Stimulated activated CD4-positive, alpha-beta T cell treated with anti-CD3 and anti-CD28 coated beads, Interleukin-15, amount 100 ng/mL, for 1 hour (primary cell): ENCODE measurements at regions not wholly inside any gene's neighbourhood (a gene's known extent, or its start where the extent isn't known, plus 50 kb on each side); places are given as distances from the start of the nearest gene placed in this dataset.
"Not testable (repeated sequence)": the region's sequence is repeated elsewhere in the genome, so short reads cannot be mapped to it uniquely, and the experiment has no call there.

Source experiments
- DNase-seq, 2 donors: peaks; one replicate each; pipeline ENCODE4 v3.0.0-alpha.2; 2020; ENCODE audit warnings: low read depth in 1 of 2, low spot score in 1 of 2

- no peak for DNase-seq
Observed at GRCh38 chr3:15983232-15983631, 185.5 kb upstream of the ANKRD28 start.

DNA sequence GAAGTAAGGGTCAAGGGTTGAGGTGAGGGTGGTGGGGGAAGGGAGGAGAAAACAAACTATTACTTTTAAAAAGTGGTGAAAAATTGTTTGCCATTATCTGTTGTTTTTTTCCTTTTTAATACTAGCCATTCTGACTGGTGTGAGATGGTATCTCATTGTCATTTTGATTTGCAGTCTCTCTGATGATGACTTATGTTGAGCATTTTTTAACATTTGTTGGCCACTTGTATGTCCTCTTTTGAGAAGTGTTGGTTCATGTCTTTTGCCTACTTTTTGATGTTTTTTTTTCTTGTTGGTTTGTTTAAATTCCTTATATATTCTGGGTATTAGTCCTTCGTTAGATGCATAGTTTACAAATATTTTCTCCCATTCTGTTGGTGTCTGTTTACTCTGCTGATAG is 185.9 kb upstream of the ANKRD28 start:
- DNase-seq = no peak

- DNase-seq = no peak
Observed at GRCh38 chr3:15989419-15989818, 185.1 kb upstream of the GALNT15 start.

DNA sequence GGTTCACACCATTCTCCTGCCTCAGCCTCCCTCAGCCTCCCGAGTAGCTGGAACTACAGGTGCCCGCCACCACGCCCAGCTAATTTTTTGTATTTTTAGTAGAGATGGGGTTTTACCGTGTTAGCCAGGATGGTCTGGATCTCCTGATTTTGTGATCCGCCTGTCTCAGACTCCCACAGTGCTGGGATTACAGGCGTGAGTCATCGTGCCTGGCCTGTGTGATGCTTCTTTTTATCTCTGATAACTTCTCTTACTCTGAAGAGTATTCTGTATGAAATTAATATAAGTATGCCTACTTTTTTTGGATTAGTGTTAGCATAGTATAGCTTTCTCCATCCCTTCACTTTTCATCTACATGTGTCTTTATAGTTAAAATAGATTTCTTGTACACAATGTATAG is 180.8 kb upstream of the GALNT15 start:
- not testable (repeated sequence) for DNase-seq

DNA sequence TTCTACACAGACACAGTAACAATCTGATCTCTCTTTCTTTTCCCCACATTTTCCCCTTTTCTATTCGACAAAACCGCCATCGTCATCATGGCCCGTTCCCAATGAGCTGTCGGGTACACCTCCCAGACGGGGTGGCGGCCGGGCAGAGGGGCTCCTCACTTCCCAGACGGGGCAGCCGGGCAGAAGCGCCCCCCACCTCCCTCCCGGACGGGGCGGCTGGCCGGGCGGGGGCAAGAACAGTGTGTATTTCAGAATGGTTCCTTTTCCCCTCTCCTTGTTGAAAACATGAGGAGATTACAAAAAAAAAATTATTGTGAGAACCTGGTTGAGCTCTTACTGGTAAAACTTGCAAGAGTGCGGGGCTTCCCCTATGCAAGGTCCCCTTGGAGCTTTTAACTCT is 178.0 kb upstream of the GALNT15 start:
- DNase-seq = not testable (repeated sequence)

GRCh38 chr3:15997274-15997943 is 177.1 kb upstream of the GALNT15 start:
- no peak for DNase-seq

DNA sequence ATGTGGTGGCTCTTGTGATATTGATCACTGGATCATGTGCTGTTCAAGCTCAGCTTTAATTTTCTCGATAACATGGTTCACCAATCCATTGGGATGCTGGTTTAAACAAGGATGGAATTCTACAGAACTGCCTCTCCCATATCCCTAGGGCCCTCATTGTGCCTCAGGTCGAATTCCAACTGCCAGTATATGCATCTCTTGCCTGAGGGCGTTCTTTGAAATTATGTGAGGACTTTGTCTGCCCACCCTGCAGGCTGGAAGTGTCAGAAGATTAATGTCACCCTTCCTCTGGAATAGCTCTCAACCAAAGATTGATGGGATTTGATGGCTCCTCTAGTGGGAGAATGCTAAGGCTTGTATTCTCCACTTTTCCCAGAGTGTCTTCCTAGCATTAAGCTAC is 175.6 kb upstream of the GALNT15 start:
- no peak for DNase-seq

GRCh38 chr3:16004812-16005211 is 169.7 kb upstream of the GALNT15 start:
- no peak for DNase-seq

DNA sequence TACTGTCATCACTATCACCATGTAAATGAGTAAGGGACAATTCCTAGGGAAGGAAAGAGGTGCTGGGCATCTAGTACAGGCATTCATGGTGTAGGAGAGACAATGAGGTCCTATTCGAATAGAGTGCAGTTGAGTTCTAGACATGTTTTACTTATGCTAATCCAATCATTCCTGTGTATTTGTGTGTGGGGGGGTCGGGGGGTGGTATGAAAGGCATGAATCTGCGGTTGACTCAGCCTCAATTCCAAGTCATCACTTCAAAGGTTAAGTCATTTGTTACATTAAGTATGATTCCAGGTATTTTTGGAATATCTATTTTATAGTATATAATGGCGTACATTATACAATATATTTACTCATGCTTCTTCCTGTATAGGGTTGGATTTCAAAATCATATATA is 163.1 kb upstream of the GALNT15 start:
- no peak for DNase-seq

DNA sequence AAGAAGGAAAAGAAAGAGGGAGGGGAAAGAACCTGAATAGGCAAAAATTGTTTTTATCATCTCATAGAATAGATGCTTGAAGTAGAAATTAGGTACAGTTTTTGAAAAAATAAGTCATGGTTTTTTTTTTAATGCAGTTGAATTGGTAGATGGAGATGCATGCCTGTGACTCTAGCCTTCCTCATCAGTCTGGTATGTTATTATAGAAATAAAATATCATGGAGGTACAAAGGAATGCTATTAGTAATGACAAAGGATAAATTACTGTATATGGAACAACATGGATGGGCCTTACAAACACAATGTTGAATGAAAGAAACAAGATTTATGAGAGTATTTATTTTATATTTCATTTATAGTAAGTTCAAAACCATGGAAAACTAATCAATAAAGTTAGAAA is 162.4 kb upstream of the GALNT15 start:
- DNase-seq = no peak

GRCh38 chr3:16013568-16013967 is 160.9 kb upstream of the GALNT15 start:
- no peak for DNase-seq

DNA sequence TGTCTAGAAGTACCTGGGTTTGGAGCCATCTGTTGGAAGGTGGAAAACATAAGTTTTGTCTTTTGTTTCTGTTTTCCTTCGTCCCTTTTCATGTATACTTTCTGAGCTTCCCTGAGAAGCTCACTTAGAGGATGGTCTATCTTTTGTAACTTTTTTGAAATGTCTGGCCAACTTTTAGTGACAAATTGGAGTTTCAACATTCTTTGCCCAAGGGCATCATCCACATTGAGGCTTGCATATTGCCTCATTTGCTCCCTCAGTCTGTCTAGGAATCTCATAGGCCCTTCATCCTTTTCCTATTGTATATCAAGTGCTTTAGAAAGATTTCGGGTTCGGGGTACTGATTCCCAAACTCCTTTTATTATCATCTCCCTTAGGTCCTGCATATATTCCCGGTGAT is 152.7 kb upstream of the GALNT15 start:
- DNase-seq = not testable (repeated sequence)

DNA sequence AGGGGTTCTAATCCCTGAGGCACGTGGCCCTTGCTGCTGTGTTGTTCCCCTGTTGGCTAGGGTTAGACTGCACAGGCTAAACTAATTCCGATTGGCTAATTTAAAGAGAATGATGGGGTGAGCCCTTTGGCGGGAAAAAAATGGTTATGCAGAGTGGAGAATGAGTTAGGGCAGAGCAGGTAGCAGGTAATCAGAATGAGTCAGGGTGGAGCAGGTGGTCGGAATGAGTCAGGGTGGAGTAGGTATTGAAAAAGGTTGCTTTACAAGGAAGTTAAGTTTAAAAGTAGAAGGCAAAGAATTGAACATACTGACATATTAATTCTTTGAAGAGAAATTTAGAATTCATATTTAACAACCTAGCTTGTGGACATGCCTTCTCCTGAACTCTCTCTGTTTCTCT is 150.6 kb upstream of the GALNT15 start:
- DNase-seq = not testable (repeated sequence)

DNA sequence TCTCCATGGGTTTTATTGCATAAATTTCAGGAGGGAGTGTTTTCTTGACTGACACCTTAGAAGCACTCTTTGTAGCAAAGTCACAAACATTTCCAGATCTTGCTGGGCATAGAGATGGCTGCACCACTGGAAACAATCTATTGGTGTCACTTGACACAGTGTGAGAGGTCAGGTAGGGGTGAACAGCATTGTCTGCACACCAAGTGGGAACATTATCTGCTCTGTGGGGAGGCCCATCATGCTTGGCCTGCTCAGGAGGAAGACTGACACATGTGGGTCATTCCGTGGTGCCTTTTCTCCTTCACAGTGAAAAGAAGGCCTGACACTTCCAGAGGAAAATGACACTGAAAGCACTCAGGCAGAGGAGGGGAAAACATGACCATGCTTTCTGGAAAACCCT is 149.9 kb upstream of the GALNT15 start:
- no peak for DNase-seq

- DNase-seq = no peak
Observed at GRCh38 chr3:16026753-16027152, 147.7 kb upstream of the GALNT15 start.

- DNase-seq = no peak
Observed at GRCh38 chr3:16028604-16029003, 145.9 kb upstream of the GALNT15 start.

DNA sequence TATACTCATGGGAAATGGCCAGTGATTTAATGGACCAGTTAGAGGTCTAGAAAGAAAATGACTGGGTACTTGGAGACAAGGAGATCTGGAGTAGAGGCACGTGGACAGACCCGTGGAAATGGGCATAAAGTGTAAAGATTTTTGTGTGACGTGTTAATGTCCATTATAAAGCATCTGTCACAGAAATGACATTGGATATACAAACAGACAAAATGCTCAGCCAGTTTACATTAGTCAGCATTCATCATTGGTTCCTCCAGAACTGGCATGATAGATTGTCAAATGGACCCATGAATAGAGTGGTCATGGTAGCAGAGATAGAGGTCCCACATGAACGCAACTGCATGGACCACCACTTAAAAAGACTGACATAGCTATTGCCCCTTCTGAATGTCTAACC is 144.1 kb upstream of the GALNT15 start:
- no peak for DNase-seq

DNA sequence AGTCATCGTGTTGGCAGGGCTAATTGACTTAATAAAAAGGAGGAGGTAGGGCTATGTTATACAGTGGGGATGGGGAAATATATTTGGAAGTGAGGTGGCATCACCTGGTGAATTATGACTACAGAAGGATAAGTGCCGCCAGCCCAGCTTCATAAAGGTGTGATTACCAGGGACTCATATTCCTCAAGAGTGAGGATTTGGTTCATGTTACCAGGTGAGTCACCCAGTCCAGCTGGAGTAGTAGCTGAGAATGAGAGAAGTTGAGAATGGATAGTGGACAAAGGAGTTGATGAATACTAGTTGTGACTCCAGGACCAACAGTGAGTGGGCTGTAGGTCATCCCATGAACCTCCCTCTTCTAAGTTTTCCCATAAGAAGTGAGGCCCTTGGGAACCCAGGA is 143.0 kb upstream of the GALNT15 start:
- no peak for DNase-seq

DNA sequence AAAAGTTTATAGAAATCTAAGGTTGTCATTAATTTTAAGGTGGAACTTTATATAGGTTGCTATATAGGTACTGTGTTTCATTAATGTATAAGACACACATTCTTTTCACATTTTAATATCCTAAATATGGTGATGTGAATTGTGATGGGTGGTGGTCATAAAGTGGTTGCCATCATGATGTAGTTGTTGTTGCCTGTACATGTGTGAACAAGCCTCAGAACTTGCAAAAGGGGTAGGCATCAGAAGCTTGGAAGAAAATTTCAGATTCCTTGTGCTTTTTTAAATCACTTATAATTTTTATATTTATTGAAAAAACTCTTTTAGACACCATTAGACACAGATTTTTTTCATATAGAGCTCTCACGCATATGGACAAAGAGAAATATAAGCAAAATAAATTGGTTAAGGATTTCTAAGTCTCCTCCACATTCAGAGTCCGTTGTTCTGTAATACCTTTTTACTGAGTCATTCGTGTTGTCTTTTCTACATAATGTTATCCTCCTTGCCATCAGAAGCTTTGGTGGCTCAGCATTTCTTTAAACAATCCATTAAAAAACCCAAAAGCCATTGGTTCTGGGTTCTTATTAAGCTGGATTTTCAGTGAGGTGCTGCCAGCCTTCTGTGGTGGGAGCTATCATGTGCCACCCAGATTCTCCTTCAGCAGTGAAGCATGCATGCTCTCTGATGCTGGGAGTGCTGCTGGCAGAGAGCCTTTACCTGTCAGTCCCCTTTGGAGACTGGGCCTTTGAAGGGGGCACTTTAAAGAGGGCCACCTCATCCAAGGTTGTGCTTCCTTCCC is 140.4 kb upstream of the GALNT15 start:
- DNase-seq = no peak

DNA sequence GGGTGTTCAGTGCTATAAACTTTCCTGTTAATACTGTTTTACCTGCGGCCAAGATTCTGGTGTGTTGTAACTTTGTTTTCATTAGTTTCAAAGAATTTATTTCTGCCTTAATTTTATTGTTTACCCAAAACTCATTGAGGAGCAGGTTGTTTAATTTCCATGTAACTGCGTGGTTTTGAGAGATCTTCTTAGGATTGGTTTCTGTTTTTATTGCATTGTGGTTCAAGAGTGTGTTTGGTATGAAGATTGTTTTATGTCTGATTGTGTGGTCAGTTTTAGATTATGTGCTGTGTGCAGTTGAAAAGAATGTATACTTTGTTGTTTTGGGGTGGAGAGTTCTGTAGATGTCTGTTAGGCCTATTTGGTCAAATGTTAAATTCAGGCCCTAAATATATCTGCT is 133.5 kb upstream of the GALNT15 start:
- no peak for DNase-seq

GRCh38 chr3:16048435-16049318 is 125.8 kb upstream of the GALNT15 start:
- DNase-seq = peak in 1 of 2 donors; percentile 1
